OCI-LY7 (cell line): ENCODE measurements at regions not wholly inside any gene's neighbourhood (a gene's known extent, or its start where the extent isn't known, plus 50 kb on each side); places are given as distances from the start of the nearest gene placed in this dataset.

Experiments
- BruUV-seq: library from RNA; stranded (reverse); fragments of 400-500 nt; replicated peaks from 2 replicates; lab custom pipeline; 2021; lab: Mats Ljungman, UMichigan
- CTCF ChIA-PET: fragments of 300-600 bp; sonication (Branson Sonifier 250); formaldehyde crosslinking; loops from one replicate; lab custom pipeline; 2022; ENCODE audit warnings: antibody characterized with exemption; ENCODE audit not compliant: unreplicated experiment; lab: Charles Lee
- POLR2A ChIA-PET: fragments of 300-600 bp; sonication (Branson Sonifier 250); formaldehyde crosslinking; loops from one replicate; lab custom pipeline; 2022; ENCODE audit warnings: antibody characterized with exemption; lab: Charles Lee
- DNase-seq: peaks from one replicate; pipeline ENCODE4 v3.0.0-alpha.2; 2015; ENCODE audit warnings: low spot score
- H2AFZ ChIP-seq: fragments of 200-600 bp; sonication (generic), shearing (Covaris generic); 2 replicates; pipeline ENCODE4 v1.6.1; 2014; ENCODE audit warnings: mild to moderate bottlenecking, antibody characterized with exemption, low read length, moderate library complexity
- H3K27ac ChIP-seq: fragments of 200-600 bp; sonication (generic); 2 replicates; pipeline ENCODE4 v1.5.1; 2014; ENCODE audit warnings: mixed run types, low read depth, mild to moderate bottlenecking, moderate library complexity, low read length, inconsistent platforms; ENCODE audit not compliant: poor library complexity, severe bottlenecking
- H3K36me3 ChIP-seq: fragments of 200-600 bp; sonication (generic); 2 replicates; pipeline ENCODE4 v1.6.1; 2014; ENCODE audit warnings: mild to moderate bottlenecking, antibody characterized with exemption, low read length, moderate library complexity, mixed read lengths; ENCODE audit not compliant: insufficient read depth
- H3K4me1 ChIP-seq: fragments of 200-600 bp; sonication (generic); 2 replicates; pipeline ENCODE4 v1.5.1; 2014; ENCODE audit warnings: mild to moderate bottlenecking, low read length; ENCODE audit not compliant: insufficient read depth, poor library complexity, severe bottlenecking
- H3K4me2 ChIP-seq: fragments of 200-600 bp; sonication (generic); 2 replicates; pipeline ENCODE4 v1.6.1; 2014; ENCODE audit warnings: mild to moderate bottlenecking, low read length
- H3K4me3 ChIP-seq: fragments of 200-600 bp; sonication (generic); 2 replicates; pipeline ENCODE4 v1.5.1; 2014; ENCODE audit warnings: mild to moderate bottlenecking, low read depth, low read length; ENCODE audit not compliant: poor library complexity, severe bottlenecking
- H3K79me2 ChIP-seq: fragments of 200-600 bp; sonication (generic); 2 replicates; pipeline ENCODE4 v1.6.1; 2016; ENCODE audit warnings: low read depth, mild to moderate bottlenecking, low read length, moderate library complexity, mixed read lengths; ENCODE audit not compliant: insufficient read depth
- H3K9me2 ChIP-seq: fragments of 200-600 bp; sonication (generic); 2 replicates; pipeline ENCODE4 v1.6.1; 2016; ENCODE audit warnings: mild to moderate bottlenecking, low read length, mixed read lengths; ENCODE audit not compliant: insufficient read depth
- H3K9me3 ChIP-seq: fragments of 200-600 bp; sonication (generic); 2 replicates; pipeline ENCODE4 v1.6.1; 2014; ENCODE audit warnings: mild to moderate bottlenecking, mixed run types, low read length, mixed read lengths
- H4K20me1 ChIP-seq: fragments of 200-600 bp; sonication (generic); 2 replicates; pipeline ENCODE4 v1.6.1; 2014; ENCODE audit warnings: mild to moderate bottlenecking, antibody characterized with exemption, low read length, moderate library complexity, mixed read lengths; ENCODE audit not compliant: insufficient read depth
- EZH2phosphoT487 ChIP-seq: fragments of 200-600 bp; sonication (generic); IDR thresholded peaks from 2 replicates; pipeline ENCODE4 v1.6.1; 2018; ENCODE audit warnings: low read depth, borderline replicate concordance, mild to moderate bottlenecking, mixed run types, antibody characterized with exemption, low read length, moderate library complexity, mixed read lengths
- intact Hi-C: fragments of 100-400 bp; cut with micrococcal nuclease; formaldehyde crosslinking; loops from one replicate; pipeline ENCODE4 v1.10.0; 2022; ENCODE audit not compliant: unreplicated experiment
- TF ChIP-seq, protein P1 (sequence below): fragments of 200-600 bp; sonication (generic); conservative IDR thresholded peaks from 2 replicates; pipeline ENCODE4 v1.5.1; 2014; ENCODE audit warnings: mild to moderate bottlenecking, antibody characterized with exemption, low read length, moderate library complexity, mixed read lengths

- Histone ChIP-seq H3K36me3 (no peaks in the 10 kb centered on the region), H3K4me3 (no peak overlapping the region), H4K20me1 (no peaks in the 10 kb centered on the region), H3K9me2 (no peaks in the 10 kb centered on the region), H3K79me2 (no peaks in the 10 kb centered on the region), H3K4me2 (no peak overlapping the region), H3K9me3 (no peaks in the 10 kb centered on the region), H3K4me1 (no peaks in the 10 kb centered on the region), H2AFZ (no peak overlapping the region), H3K27ac (no peak overlapping the region)
- intact Hi-C loops = no loop called here
- TF ChIP-seq EZH2phosphoT487 = no peak
- TF ChIP-seq, protein P1, sequence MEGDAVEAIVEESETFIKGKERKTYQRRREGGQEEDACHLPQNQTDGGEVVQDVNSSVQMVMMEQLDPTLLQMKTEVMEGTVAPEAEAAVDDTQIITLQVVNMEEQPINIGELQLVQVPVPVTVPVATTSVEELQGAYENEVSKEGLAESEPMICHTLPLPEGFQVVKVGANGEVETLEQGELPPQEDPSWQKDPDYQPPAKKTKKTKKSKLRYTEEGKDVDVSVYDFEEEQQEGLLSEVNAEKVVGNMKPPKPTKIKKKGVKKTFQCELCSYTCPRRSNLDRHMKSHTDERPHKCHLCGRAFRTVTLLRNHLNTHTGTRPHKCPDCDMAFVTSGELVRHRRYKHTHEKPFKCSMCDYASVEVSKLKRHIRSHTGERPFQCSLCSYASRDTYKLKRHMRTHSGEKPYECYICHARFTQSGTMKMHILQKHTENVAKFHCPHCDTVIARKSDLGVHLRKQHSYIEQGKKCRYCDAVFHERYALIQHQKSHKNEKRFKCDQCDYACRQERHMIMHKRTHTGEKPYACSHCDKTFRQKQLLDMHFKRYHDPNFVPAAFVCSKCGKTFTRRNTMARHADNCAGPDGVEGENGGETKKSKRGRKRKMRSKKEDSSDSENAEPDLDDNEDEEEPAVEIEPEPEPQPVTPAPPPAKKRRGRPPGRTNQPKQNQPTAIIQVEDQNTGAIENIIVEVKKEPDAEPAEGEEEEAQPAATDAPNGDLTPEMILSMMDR = no peak
- no peak for DNase-seq
- POLR2A ChIA-PET = no interaction called here
- CTCF ChIA-PET = no interaction called here
- no TSS peak for BruUV-seq
These were observed 291.8 kb upstream of the ACTBL2 start for GRCh38 chr5:57774439-57774838.

GRCh38 chr5:57772512-57772911 lies 289.9 kb upstream of the ACTBL2 start:
- Histone ChIP-seq H3K4me3 (no peak overlapping the region), H3K9me3 (no peaks in the 10 kb centered on the region), H3K4me1 (no peaks in the 10 kb centered on the region), H2AFZ (no peak overlapping the region), H3K27ac (no peak overlapping the region), H4K20me1 (no peaks in the 10 kb centered on the region), H3K36me3 (no peaks in the 10 kb centered on the region), H3K4me2 (no peak overlapping the region), H3K79me2 (no peaks in the 10 kb centered on the region), H3K9me2 (no peaks in the 10 kb centered on the region)
- TF ChIP-seq EZH2phosphoT487 = no peak
- TF ChIP-seq, protein P1 = no peak
- no peak for DNase-seq
- BruUV-seq = no TSS peak
- intact Hi-C loops = no loop called here
- POLR2A ChIA-PET = no interaction called here
- CTCF ChIA-PET = no interaction called here

GRCh38 chr5:57770039-57770438 lies 287.4 kb upstream of the ACTBL2 start:
- no peaks in the 10 kb centered on the region for H3K9me2 ChIP-seq
- no peaks in the 10 kb centered on the region for H3K4me1 ChIP-seq
- H3K4me3 ChIP-seq = no peak overlapping the region
- H3K9me3 ChIP-seq = no peaks in the 10 kb centered on the region
- POLR2A ChIA-PET = interaction anchor here (0.6 kb wide), 1 partner anchor 1298 kb away, joined by 3 read pairs; no protein-coding TSS in a partner anchor
- no peaks in the 10 kb centered on the region for H4K20me1 ChIP-seq
- no TSS peak for BruUV-seq
- TF ChIP-seq, protein P1 = no peak
- TF ChIP-seq EZH2phosphoT487 = no peak
- no peaks in the 10 kb centered on the region for H3K36me3 ChIP-seq
- H3K27ac ChIP-seq = no peak overlapping the region
- intact Hi-C loops = no loop called here
- H2AFZ ChIP-seq = no peak overlapping the region
- no peaks in the 10 kb centered on the region for H3K79me2 ChIP-seq
- DNase-seq = no peak
- CTCF ChIA-PET = no interaction called here
- H3K4me2 ChIP-seq = no peak overlapping the region
